DMS53 (cell line): ENCODE measurements at regions not wholly inside any gene's neighbourhood (a gene's known extent, or its start where the extent isn't known, plus 50 kb on each side); places are given as distances from the start of the nearest gene placed in this dataset.
A peak's percentile ranks its signal among the peaks of the same experiment; 100 is the strongest.
"Not testable (repeated sequence)": the region's sequence is repeated elsewhere in the genome, so short reads cannot be mapped to it uniquely, and the experiment has no call there.

Experiments
- DNase-seq: peaks from one replicate; lab custom pipeline; 2025; lab: John Stamatoyannopoulos, UW

GRCh38 chr9:75282047-75282446 is 193.7 kb downstream of the OSTF1 start:
- DNase-seq: no peak

DNA sequence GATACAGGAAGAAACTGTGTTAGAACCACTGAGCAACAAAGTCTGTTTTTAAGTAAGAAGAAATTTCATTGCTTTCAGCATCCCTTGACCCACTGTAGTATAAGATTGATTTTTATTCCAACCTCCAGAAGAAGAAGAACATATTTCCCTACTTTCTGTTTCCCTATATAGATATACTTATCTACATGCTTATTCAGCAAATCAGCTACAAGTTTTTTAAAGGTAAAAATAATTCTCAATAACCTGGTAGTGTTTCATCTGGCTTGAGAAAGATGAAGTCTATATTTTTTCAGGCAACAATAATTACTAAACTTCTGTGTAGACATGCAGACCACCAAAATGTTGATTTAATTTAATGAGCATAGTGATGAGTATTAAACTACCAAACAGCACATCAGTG is 201.0 kb downstream of the OSTF1 start:
- DNase-seq: no peak

GRCh38 chr9:75299324-75299723 is 211.0 kb downstream of the OSTF1 start:
- no peak for DNase-seq

- DNase-seq: peak; percentile 11
Observed at GRCh38 chr9:75333624-75334023, 245.3 kb downstream of the OSTF1 start.

DNA sequence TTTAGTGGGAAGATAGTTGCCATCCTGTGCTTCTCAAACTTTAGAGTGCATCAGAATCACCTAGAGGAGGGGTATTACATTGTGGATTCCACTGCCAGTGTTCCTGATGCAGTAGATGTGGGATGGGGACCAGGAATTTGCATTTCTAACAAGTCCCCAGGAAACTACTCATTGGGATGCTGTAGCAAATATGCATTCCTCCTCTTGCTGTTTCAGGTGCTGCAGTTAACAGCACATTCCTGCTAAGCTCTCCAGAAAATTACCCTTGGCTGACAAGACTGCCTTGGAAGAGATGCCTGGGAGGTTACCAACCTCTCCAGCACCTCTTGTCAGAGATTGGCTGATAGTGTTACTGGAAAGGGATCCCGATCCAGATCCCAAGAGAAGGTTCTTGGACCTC is 270.5 kb downstream of the OSTF1 start:
- DNase-seq: no peak

DNA sequence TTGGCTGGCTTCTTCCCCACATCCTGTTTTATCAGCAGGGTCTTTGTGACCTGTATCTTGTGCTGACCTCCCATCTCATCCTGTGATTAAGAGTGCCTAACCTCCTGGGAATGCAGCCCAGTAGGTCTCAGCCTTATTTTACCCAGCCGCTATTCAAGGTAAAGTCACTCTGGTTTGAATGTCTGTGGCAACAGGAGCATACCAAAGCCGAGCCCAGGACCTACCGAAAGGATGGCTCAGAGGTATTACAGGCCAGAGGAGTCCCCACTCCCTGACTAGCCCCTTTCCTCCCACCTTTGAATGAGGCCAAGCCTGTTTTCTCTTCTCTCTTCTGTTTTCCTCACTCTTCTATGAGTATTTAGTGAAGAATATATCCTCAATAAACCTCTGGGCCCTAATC is 271.3 kb downstream of the OSTF1 start:
- no peak for DNase-seq

DNA sequence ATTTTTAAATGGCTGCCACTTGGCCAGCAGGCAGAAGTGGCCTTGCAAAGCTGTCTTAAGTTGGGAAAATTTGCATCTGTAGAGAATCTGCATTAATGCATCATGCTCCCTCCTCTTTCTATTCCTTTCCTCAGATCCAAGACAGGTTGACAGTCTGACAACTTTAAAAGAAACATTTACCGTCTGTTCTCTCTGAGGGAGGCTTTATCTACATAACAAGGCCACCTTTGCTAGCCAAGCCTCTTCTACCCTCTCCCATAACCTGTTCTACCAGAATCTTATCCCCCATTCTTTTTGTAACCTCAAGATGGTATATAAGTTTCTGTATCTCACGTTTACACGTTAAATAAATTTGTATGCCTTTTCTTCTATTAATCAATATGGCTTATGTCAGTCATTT is 271.9 kb downstream of the OSTF1 start:
- no peak for DNase-seq

GRCh38 chr9:75362446-75362845 is 274.1 kb downstream of the OSTF1 start:
- DNase-seq: not testable (repeated sequence)

DNA sequence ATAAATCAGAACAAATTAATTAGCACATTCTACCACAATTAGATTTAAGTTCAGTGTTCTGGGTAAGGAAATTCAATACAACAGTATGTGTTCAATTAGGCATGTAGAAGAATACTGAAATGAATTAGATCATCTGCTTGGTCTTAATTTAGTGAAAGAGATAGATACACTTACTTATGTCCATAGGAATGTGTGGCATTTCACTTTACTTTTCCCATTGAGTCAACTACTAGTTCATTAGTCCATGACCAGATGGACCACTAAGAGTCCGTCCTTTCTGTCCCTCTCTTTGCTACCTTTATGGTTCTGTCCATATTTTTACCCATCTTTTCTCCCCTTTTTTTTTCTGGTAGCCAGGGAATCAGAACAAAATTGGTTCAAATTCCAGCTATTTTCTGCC is 276.9 kb downstream of the OSTF1 start:
- no peak for DNase-seq

- no peak for DNase-seq
Observed at GRCh38 chr9:75369989-75370388, 281.7 kb downstream of the OSTF1 start.

DNA sequence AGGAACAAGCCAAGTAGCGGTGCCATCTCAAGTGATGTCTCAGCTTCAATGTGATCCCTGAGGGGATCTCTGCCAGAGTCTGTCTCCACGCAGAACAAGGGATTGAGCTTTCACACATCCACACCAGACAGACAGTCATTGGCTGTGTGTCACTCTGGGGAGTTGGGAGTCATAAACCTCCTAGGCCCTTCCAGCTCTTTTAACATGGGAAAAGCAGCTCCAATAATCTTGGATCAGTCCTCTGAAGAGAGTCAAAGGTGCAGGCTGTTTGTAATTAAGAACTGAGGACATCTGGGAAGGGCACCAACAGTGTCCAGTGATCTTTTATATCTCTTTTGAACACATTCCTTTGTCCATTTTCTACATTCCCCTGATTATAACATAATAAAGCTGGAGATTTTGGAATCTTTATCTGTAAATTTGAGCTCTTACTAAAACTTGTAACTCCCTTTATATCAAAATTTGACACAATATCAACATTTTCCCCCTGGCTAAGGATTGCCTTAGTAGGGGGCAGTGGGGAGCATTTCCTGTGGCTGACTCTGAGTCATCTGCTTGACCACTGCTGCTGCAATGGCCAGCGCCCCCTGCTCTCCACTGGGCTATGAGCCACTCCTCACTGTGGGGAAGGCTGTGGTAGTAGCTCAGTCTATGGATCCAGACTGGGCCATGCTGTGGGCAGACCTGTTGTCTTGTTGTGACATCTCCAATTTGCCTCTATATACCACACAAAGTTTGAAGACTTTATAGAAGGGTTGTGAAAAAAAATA is 284.4 kb downstream of the OSTF1 start:
- DNase-seq: no peak

- DNase-seq: no peak
Observed at GRCh38 chr9:75376680-75377254, 288.5 kb downstream of the OSTF1 start.

- DNase-seq: no peak
Observed at GRCh38 chr9:75378036-75378435, 289.7 kb downstream of the OSTF1 start.

DNA sequence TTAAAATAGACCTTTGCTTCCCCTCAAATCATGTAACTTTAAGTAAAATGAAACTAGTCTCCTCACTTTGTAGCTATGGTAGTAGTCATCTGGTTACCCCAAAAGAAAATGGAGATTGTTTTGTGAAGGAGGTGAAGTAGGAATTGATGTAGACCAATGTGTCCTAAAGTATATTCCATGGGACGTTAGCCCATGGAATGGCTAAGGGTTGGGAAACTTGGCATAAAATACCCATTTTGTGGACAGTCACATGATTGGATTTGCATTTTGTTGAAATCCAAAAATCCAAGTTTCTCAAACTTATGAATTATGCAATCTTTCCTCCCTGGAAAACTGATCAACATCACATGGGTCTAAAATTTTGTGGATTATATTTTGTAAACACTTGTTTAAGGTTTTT is 290.6 kb downstream of the OSTF1 start:
- no peak for DNase-seq

DNA sequence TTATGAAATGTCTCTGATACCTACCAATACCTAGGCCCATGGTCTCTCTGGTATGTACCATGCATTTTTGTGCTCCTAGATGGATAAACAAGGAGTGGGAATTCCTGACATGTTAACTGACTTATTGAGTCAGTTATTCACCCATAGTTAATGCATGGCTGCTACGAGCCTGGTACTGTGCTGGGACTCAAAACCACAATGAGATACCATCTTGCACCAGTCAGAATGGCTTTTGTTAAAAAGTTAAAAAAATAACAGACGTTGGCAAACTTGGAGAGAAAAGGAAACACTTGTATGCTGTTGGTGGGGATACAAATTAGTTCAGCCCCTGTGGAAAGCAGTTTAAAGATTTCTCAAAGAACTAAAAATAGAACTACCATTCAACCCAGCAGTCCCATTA is 293.8 kb downstream of the OSTF1 start:
- DNase-seq: no peak

GRCh38 chr9:75383420-75384034 is 295.2 kb downstream of the OSTF1 start:
- not testable (repeated sequence) for DNase-seq

DNA sequence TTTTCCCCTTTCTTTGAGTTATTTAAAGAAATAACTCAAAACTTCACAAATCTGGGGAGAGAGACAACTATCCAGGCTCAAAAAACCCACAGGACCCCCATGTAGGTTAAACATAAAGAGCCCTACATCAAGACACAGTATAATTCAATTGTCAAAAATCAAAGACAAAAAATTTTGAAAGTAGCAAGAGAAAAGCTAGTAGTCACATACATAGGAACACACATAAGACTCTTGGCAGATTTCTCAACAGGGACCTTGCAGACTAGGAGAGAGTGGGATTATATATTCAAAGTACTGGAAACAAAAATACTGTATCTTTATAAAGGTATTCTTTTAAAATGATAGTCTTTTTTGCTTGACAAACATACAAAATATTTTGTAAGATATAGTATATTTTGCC is 296.9 kb downstream of the OSTF1 start:
- no peak for DNase-seq

- no peak for DNase-seq
Observed at GRCh38 chr9:75389101-75389500, 300.8 kb downstream of the OSTF1 start.

- no peak for DNase-seq
Observed at GRCh38 chr9:75390951-75391350, 302.6 kb downstream of the OSTF1 start.

GRCh38 chr9:75391497-75391896 is 303.2 kb downstream of the OSTF1 start:
- DNase-seq: no peak

DNA sequence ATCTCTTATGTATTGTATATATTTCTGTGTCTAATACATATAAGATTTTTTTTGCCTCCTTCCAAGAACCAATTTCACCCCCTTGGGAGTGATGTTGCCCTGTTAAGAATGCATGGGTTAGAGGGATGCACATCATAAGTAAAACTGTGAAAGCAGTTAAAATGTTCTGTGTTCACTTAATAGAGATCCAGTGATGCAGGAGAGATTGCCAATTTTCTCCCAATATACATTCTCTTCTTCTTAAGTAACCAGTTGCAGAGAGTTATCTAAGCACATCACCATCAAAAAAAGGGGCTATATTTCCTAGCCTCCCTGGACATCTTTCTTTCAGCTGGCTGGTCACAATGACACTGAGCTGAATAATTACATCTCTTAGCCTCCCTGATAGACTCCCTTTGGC is 307.0 kb downstream of the OSTF1 start:
- no peak for DNase-seq

DNA sequence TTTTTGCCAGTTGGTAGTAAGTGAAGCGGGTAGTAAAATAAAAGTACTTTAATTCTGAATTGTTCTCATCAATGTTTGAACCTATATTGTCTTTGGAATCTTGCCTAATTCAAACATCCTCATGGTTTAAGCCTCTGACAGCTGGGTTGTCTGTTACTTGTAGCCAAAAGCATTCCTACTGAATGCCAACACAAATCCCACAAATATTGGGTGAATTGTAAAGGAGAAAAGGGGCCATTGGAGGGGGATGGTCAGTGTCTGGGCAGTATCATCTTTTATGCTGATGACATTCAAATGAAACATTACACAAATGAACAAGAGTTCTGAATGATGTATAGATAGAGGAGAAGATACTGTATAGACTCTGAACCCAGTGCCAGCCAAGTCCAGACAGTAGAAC is 309.5 kb downstream of the OSTF1 start:
- no peak for DNase-seq

DNA sequence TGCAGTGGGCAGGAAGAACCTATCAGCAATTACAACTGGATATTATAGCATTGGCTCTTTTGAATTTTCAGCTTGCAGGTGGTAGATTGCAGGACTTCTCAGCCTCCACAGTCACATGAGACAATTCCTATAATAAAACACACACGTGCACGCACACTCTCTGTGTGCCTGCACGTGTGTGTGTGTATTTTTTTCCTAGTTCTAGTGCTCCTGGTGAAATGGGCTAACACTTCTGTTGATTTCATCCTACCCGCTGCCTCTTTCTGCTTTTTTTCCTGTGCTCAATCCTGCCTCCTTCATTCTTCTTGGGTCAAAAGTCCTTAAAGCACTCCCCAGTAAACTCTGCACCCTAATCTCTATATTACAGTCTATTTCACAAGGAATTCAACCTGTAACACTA is 320.1 kb downstream of the OSTF1 start:
- no peak for DNase-seq

DNA sequence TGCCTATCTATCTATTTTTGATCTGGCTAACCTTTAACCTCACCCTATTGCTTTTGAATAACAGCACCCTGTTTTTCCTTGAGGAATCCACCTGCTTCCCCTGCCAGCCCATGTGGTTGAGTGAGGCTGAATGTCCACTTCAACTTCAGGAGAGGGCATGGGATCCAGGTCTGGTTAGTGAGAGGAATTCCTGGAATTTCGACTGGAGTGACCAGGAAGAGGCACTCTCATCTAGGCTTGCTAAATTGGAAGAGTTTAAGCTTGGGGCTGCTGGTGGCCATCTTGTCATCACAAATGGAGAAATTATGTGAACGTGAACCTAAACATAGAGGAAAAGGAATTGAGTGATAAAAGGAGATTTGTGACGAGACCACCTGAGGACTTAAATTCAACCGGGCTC is 322.1 kb downstream of the OSTF1 start:
- no peak for DNase-seq
